Mesendoderm (in vitro differentiated cells): ENCODE measurements at regions not wholly inside any gene's neighbourhood (a gene's known extent, or its start where the extent isn't known, plus 50 kb on each side); places are given as distances from the start of the nearest gene placed in this dataset.

Experiments used
- DNase-seq: peaks from one replicate; pipeline ENCODE4 v3.0.0; 2013
- H2AK5ac ChIP-seq: 2 replicates; pipeline ENCODE4 v1.6.1; 2013; ENCODE audit warnings: low read length, inconsistent platforms
- H2BK120ac ChIP-seq: 2 replicates; pipeline ENCODE4 v1.6.1; 2013; ENCODE audit warnings: low read depth, mild to moderate bottlenecking, low read length, moderate library complexity, mixed read lengths
- H2BK15ac ChIP-seq: replicated peaks from 2 replicates; pipeline ENCODE4 v1.6.1; 2013; ENCODE audit warnings: low read depth, mild to moderate bottlenecking, moderate library complexity
- H2BK5ac ChIP-seq: 2 replicates; pipeline ENCODE4 v1.6.1; 2013; ENCODE audit warnings: low read length, inconsistent platforms
- H3K18ac ChIP-seq: 2 replicates; pipeline ENCODE4 v1.6.1; 2013; ENCODE audit warnings: mild to moderate bottlenecking, low read length, mixed read lengths
- H3K23ac ChIP-seq: one replicate; pipeline ENCODE4 v1.6.1; 2013; ENCODE audit warnings: low read length
- H3K27ac ChIP-seq: 2 replicates; pipeline ENCODE4 v1.5.1; 2013; ENCODE audit warnings: low read depth, mild to moderate bottlenecking, inconsistent platforms, low read length, moderate library complexity
- H3K27me3 ChIP-seq: 2 replicates; pipeline ENCODE4 v1.6.1; 2013; ENCODE audit warnings: low read length, control low read depth, mild to moderate bottlenecking, inconsistent platforms; ENCODE audit not compliant: insufficient read depth, poor library complexity
- H3K36me3 ChIP-seq: 2 replicates; pipeline ENCODE4 v1.6.1; 2013; ENCODE audit warnings: low read length, inconsistent platforms; ENCODE audit not compliant: control insufficient read depth, insufficient read depth
- H3K4ac ChIP-seq: one replicate; pipeline ENCODE4 v1.6.1; 2013; ENCODE audit warnings: low read depth, mild to moderate bottlenecking, low read length, moderate library complexity
- H3K4me1 ChIP-seq: 2 replicates; pipeline ENCODE4 v1.6.1; 2013; ENCODE audit warnings: low read depth, low read length, inconsistent platforms; ENCODE audit not compliant: control insufficient read depth
- H3K4me2 ChIP-seq: 2 replicates; pipeline ENCODE4 v1.6.1; 2013; ENCODE audit warnings: low read length
- H3K4me3 ChIP-seq: 2 replicates; pipeline ENCODE4 v1.5.1; 2013; ENCODE audit warnings: mild to moderate bottlenecking, low read length
- H3K56ac ChIP-seq: one replicate; pipeline ENCODE4 v1.6.1; 2013; ENCODE audit warnings: low read length
- H3K79me1 ChIP-seq: 2 replicates; pipeline ENCODE4 v1.6.1; 2013; ENCODE audit warnings: low read length, inconsistent platforms
- H3K79me2 ChIP-seq: 2 replicates; pipeline ENCODE4 v1.6.1; 2013; ENCODE audit warnings: mild to moderate bottlenecking, low read length; ENCODE audit not compliant: control insufficient read depth, insufficient read depth
- H3K9ac ChIP-seq: 2 replicates; pipeline ENCODE4 v1.6.1; 2013; ENCODE audit warnings: low read length, inconsistent platforms
- H4K5ac ChIP-seq: one replicate; pipeline ENCODE4 v1.6.1; 2013; ENCODE audit warnings: low read length
- H4K8ac ChIP-seq: one replicate; pipeline ENCODE4 v1.6.1; 2013; ENCODE audit warnings: low read depth, mild to moderate bottlenecking, control low read depth, low read length, moderate library complexity
- WGBS: extraction: QIAGEN DNeasy Blood & Tissue Kit; methylation state at CpG from one replicate; pipeline ENCODE4 v1.1.7; 2013; ENCODE audit warnings: low lambda C conversion rate, missing lambda C conversion rate; ENCODE audit not compliant: insufficient coverage; ENCODE audit errors: extremely low coverage; 5-methylcytosine and 5-hydroxymethylcytosine counted together

DNA sequence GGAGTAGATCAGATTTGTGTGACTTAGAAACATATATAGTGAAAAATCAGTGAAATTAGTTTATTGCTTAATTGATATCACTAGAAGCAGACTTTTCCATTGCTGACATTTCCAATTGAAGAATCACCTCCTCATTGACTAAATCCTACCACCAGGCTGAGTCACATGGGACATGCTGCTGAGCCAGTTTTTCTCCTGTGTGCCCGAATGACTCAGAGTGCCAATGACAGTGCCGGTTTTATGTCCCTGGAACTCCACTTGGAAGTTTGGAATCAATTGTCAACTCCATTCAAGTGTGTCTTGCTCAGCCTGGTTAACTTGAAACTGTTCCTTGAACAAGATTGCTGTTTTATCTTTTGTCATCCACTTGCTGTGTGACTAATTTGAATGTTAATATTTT, 316.1 kb upstream of the PRDM1 start:
- no peak overlapping the region for H2BK15ac ChIP-seq
- H3K27ac ChIP-seq, result no peak overlapping the region
- no CpG with 5 or more reads among the region's 2 CpGs for WGBS

DNA sequence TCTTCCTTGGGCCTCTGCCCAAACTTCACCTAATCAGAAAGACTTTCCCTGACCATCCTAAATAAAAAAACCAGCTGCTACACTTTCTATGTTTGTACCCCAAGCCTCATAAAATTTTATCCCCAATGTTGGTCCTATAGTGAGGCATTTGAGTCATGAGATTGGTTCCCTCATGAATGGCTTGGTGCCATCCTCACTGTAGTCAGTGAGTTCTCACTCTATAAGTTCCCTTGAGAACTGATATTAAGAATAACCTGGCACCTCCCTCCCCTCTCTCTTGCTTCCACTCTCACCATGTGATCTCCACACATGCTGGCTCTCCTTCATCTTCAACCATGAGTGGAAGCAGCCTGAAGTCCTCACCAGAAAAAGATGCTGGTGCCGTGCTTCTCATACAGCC, 316.9 kb upstream of the PRDM1 start:
- Histone ChIP-seq H3K79me2 (no peaks in the 10 kb centered on the region), H3K18ac (no peak overlapping the region), H3K27me3 (no peaks in the 10 kb centered on the region), H4K8ac (no peak overlapping the region), H2AK5ac (no peak overlapping the region), H3K4me1 (peaks cover 5% of the 10 kb centered on the region), H3K79me1 (no peaks in the 10 kb centered on the region), H2BK120ac (no peak overlapping the region), H3K4me2 (no peak overlapping the region), H3K9ac (no peak overlapping the region), H3K27ac (no peak overlapping the region), H4K5ac (no peak overlapping the region), H3K56ac (no peak overlapping the region), H3K4me3 (no peak overlapping the region), H2BK15ac (no peak overlapping the region), H3K23ac (no peak overlapping the region), H3K4ac (no peak overlapping the region), H3K36me3 (no peaks in the 10 kb centered on the region), H2BK5ac (no peak overlapping the region)
- DNase-seq, result no peak
- WGBS, result no CpG with 5 or more reads among the region's 1 CpG

More for the DNA sequence above, 316.1 kb upstream of the PRDM1 start:
- Histone ChIP-seq H3K4me3 (no peak overlapping the region), H3K4me2 (no peak overlapping the region), H3K18ac (no peak overlapping the region), H3K36me3 (no peaks in the 10 kb centered on the region), H3K79me2 (no peaks in the 10 kb centered on the region), H3K23ac (no peak overlapping the region), H3K27me3 (no peaks in the 10 kb centered on the region), H3K4ac (no peak overlapping the region), H4K8ac (no peak overlapping the region), H3K9ac (no peak overlapping the region), H3K4me1 (peaks cover 5% of the 10 kb centered on the region), H4K5ac (no peak overlapping the region), H3K79me1 (no peaks in the 10 kb centered on the region), H3K56ac (no peak overlapping the region), H2BK120ac (no peak overlapping the region), H2BK5ac (no peak overlapping the region), H2AK5ac (no peak overlapping the region)
- peak; percentile 52 for DNase-seq

DNA sequence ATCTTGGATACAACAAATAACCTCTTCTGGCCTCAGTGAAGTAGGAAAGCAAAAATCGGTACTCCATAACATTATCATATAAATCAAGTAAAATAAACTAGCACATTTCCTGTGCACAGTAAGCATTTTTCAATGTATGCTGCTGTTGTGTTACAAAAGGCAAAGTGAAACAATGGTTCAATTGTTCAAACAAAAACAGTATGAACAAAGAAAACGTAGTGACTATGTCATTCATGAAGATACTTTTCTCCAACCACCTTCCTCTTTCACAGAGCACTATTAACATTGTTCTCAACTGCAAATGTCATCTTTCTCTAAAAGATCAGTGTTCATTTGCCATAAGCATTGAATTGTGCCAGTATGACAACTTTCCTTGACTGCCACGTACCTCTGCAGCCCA, 318.6 kb upstream of the PRDM1 start:
- no CpG with 5 or more reads among the region's 3 CpGs for WGBS
- no peaks in the 10 kb centered on the region for H3K36me3 ChIP-seq

GRCh38 chr6:105765239-105765638, 320.9 kb upstream of the PRDM1 start:
- Histone ChIP-seq H3K27me3 (no peaks in the 10 kb centered on the region), H3K4ac (no peak overlapping the region), H4K8ac (no peak overlapping the region), H2AK5ac (no peak overlapping the region), H3K23ac (no peak overlapping the region), H2BK120ac (no peak overlapping the region), H3K36me3 (no peaks in the 10 kb centered on the region), H4K5ac (no peak overlapping the region), H3K9ac (no peak overlapping the region), H3K56ac (no peak overlapping the region), H2BK15ac (no peak overlapping the region), H3K79me1 (no peaks in the 10 kb centered on the region), H3K79me2 (no peaks in the 10 kb centered on the region), H3K18ac (no peak overlapping the region), H3K4me1 (no peaks in the 10 kb centered on the region), H3K4me3 (no peak overlapping the region), H3K4me2 (no peak overlapping the region), H3K27ac (no peak overlapping the region), H2BK5ac (no peak overlapping the region)
- DNase-seq, result no peak

More for the DNA sequence above, 318.6 kb upstream of the PRDM1 start:
- H2BK120ac ChIP-seq, result no peak overlapping the region
- DNase-seq, result no peak
- no peaks in the 10 kb centered on the region for H3K79me1 ChIP-seq
- H3K4me2 ChIP-seq, result no peak overlapping the region
- no peak overlapping the region for H3K18ac ChIP-seq
- H3K23ac ChIP-seq, result no peak overlapping the region
- no peak overlapping the region for H4K8ac ChIP-seq
- H3K9ac ChIP-seq, result no peak overlapping the region
- H2BK5ac ChIP-seq, result no peak overlapping the region
- H3K27me3 ChIP-seq, result no peaks in the 10 kb centered on the region
- H2BK15ac ChIP-seq, result no peak overlapping the region
- no peak overlapping the region for H3K4me3 ChIP-seq
- H3K4me1 ChIP-seq, result peaks cover 5% of the 10 kb centered on the region
- H2AK5ac ChIP-seq, result no peak overlapping the region
- H3K56ac ChIP-seq, result no peak overlapping the region
- no peaks in the 10 kb centered on the region for H3K79me2 ChIP-seq
- no peak overlapping the region for H4K5ac ChIP-seq
- no peak overlapping the region for H3K27ac ChIP-seq
- no peak overlapping the region for H3K4ac ChIP-seq

- no peak overlapping the region for H2AK5ac ChIP-seq
- no peak overlapping the region for H3K4me2 ChIP-seq
- no peak overlapping the region for H3K27ac ChIP-seq
- H3K18ac ChIP-seq, result no peak overlapping the region
- no peaks in the 10 kb centered on the region for H3K79me1 ChIP-seq
- H3K56ac ChIP-seq, result no peak overlapping the region
- no peaks in the 10 kb centered on the region for H3K36me3 ChIP-seq
- H3K4ac ChIP-seq, result no peak overlapping the region
- no CpG with 5 or more reads among the region's 1 CpG for WGBS
- no peak overlapping the region for H3K23ac ChIP-seq
- no peaks in the 10 kb centered on the region for H3K4me1 ChIP-seq
- no peak for DNase-seq
- no peak overlapping the region for H4K5ac ChIP-seq
- H3K9ac ChIP-seq, result no peak overlapping the region
- no peak overlapping the region for H4K8ac ChIP-seq
- H3K27me3 ChIP-seq, result no peaks in the 10 kb centered on the region
- no peak overlapping the region for H2BK5ac ChIP-seq
- no peak overlapping the region for H3K4me3 ChIP-seq
- H2BK15ac ChIP-seq, result no peak overlapping the region
- no peaks in the 10 kb centered on the region for H3K79me2 ChIP-seq
- no peak overlapping the region for H2BK120ac ChIP-seq
Measured at GRCh38 chr6:105764315-105764714, 321.8 kb upstream of the PRDM1 start.

DNA sequence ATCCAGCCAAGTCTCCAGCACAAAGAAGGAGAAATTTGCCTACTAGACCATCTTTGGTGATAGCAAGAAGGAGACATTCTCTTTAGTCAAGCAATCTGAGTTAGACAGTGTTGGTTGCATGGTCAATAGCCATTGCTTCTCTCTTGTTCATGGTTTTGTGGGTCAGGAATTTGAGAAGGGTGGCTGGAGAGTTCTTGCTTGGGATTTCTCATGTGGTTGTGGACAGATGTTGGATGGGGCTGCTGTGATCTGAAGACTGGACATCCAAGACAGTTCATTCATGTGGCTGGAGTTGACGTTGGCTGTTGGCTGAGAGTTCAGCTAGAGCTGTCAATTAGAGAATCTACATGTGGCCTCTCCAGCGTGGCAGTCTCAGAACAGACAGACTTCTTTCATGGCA, 322.3 kb upstream of the PRDM1 start:
- WGBS, result no CpG with 5 or more reads among the region's 2 CpGs
- no peak for DNase-seq
- H3K79me2 ChIP-seq, result no peaks in the 10 kb centered on the region

More for the DNA sequence above, 322.3 kb upstream of the PRDM1 start:
- no peak overlapping the region for H4K8ac ChIP-seq
- H4K5ac ChIP-seq, result no peak overlapping the region
- no peak overlapping the region for H3K4ac ChIP-seq
- H2BK5ac ChIP-seq, result no peak overlapping the region
- H3K27me3 ChIP-seq, result no peaks in the 10 kb centered on the region
- H3K36me3 ChIP-seq, result no peaks in the 10 kb centered on the region
- no peak overlapping the region for H3K9ac ChIP-seq
- H3K4me3 ChIP-seq, result no peak overlapping the region
- H3K18ac ChIP-seq, result no peak overlapping the region
- no peak overlapping the region for H2AK5ac ChIP-seq
- H3K79me1 ChIP-seq, result no peaks in the 10 kb centered on the region
- H3K23ac ChIP-seq, result no peak overlapping the region
- H3K4me1 ChIP-seq, result peaks cover 2% of the 10 kb centered on the region
- no peak overlapping the region for H2BK15ac ChIP-seq
- H3K56ac ChIP-seq, result no peak overlapping the region
- H3K4me2 ChIP-seq, result no peak overlapping the region
- no peak overlapping the region for H3K27ac ChIP-seq
- H2BK120ac ChIP-seq, result no peak overlapping the region
